Osteocyte (in vitro differentiated cells): ENCODE measurements at regions not wholly inside any gene's neighbourhood (a gene's known extent, or its start where the extent isn't known, plus 50 kb on each side); places are given as distances from the start of the nearest gene placed in this dataset.

Experiments used
- DNase-seq: peaks from one replicate; pipeline ENCODE4 v3.0.0; 2021; ENCODE audit warnings: mixed read lengths; ENCODE audit not compliant: unreplicated experiment; ENCODE audit errors: extremely low spot score
- H3K27ac Mint-ChIP-seq: one replicate; pipeline ENCODE4 v1.8.0; 2021; ENCODE audit warnings: mild to moderate bottlenecking, mixed read lengths; ENCODE audit not compliant: unreplicated experiment
- H3K27me3 Mint-ChIP-seq: one replicate; pipeline ENCODE4 v1.8.0; 2021; ENCODE audit warnings: mixed read lengths; ENCODE audit not compliant: unreplicated experiment
- H3K36me3 Mint-ChIP-seq: one replicate; pipeline ENCODE4 v1.8.0; 2021; ENCODE audit warnings: mixed read lengths; ENCODE audit not compliant: unreplicated experiment
- H3K4me1 Mint-ChIP-seq: one replicate; pipeline ENCODE4 v1.8.0; 2021; ENCODE audit warnings: mixed read lengths; ENCODE audit not compliant: unreplicated experiment
- H3K4me3 Mint-ChIP-seq: one replicate; pipeline ENCODE4 v1.8.0; 2021; ENCODE audit warnings: mild to moderate bottlenecking, moderate library complexity, mixed read lengths; ENCODE audit not compliant: unreplicated experiment
- H3K9me3 Mint-ChIP-seq: one replicate; pipeline ENCODE4 v1.8.0; 2021; ENCODE audit warnings: mixed read lengths; ENCODE audit not compliant: unreplicated experiment
- CTCF ChIP-seq: fragments of 200-600 bp; sonication (generic); IDR thresholded peaks from 2 replicates; pipeline ENCODE4 v1.5.0; 2021; ENCODE audit warnings: antibody characterized with exemption, mild to moderate bottlenecking, moderate library complexity

- DNase-seq, result no peak
- Mint-ChIP-seq H3K27me3 (no peaks in the 10 kb centered on the region), H3K9me3 (no peaks in the 10 kb centered on the region), H3K4me1 (peaks cover 84% of the 10 kb centered on the region), H3K27ac (peak overlapping the region; percentile 83), H3K36me3 (no peaks in the 10 kb centered on the region), H3K4me3 (no peak overlapping the region)
- no peak for TF ChIP-seq CTCF
These were observed 375.3 kb upstream of the DAB2 start for GRCh38 chr5:39800042-39800601.

DNA sequence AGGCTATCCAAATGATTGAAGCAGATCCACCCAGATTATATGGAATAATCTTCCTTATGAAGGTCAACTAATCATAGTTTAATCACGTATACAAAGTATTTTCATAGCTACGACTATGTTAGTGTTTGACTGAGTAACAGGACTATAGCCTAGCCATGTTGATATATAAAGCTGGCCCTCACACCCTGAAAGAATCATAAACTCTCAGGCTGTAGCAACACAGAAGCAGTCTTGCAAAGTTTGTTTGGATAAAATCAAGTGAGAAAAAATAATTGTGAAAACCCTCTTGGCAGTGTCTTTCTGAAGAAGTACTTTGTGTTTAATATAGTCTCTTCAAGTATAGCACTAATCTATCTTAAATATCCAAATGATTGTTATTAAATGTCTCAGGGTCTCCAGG is 374.5 kb upstream of the DAB2 start:
- no peaks in the 10 kb centered on the region for H3K36me3 Mint-ChIP-seq
- no peak for DNase-seq
- TF ChIP-seq CTCF, result no peak
- no peaks in the 10 kb centered on the region for H3K9me3 Mint-ChIP-seq
- no peaks in the 10 kb centered on the region for H3K27me3 Mint-ChIP-seq
- H3K4me1 Mint-ChIP-seq, result peaks cover 86% of the 10 kb centered on the region
- no peak overlapping the region for H3K4me3 Mint-ChIP-seq
- H3K27ac Mint-ChIP-seq, result peak overlapping the region; percentile 83

DNA sequence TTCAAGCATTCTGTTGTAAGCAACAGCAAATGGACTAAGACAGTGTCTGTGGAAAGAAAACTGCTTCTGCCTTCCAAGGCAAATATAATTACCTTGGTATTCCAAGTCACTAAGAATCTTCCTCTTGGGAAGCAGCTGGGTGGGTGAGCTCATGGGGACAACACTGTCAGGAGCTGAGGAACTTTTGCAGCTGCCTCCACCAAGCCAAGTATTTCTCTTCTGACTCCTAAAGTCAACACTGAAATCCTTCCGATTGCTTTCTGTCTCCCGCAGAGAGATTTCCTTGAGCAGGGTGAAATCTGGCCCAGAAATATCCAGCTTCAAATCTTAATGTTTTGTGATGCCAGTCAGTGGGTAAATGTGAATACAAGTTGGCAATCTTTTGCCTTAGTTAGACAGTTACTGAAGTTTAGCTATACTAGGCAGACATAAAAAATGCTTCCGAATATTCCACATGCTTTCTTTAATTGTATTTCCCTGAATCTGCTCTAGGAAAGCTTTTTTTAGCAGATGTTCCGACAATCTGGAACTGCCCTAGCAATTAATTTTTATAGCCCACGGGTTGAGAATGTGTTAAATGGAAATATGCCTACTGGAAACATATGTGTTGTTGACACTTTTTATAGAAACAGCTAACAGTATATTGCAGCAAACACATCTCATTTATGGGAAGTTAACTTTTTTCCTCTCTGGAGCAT is 369.9 kb upstream of the DAB2 start:
- TF ChIP-seq CTCF, result no peak
- H3K27ac Mint-ChIP-seq, result peak overlapping the region; percentile 88
- H3K9me3 Mint-ChIP-seq, result no peaks in the 10 kb centered on the region
- H3K36me3 Mint-ChIP-seq, result no peaks in the 10 kb centered on the region
- peaks cover 50% of the 10 kb centered on the region for H3K4me1 Mint-ChIP-seq
- DNase-seq, result no peak
- peak overlapping the region; percentile 30 for H3K4me3 Mint-ChIP-seq
- H3K27me3 Mint-ChIP-seq, result no peaks in the 10 kb centered on the region

- no peak overlapping the region for H3K27ac Mint-ChIP-seq
- DNase-seq, result no peak
- H3K4me1 Mint-ChIP-seq, result peaks cover 24% of the 10 kb centered on the region
- H3K36me3 Mint-ChIP-seq, result no peaks in the 10 kb centered on the region
- no peaks in the 10 kb centered on the region for H3K27me3 Mint-ChIP-seq
- no peak overlapping the region for H3K4me3 Mint-ChIP-seq
- H3K9me3 Mint-ChIP-seq, result no peaks in the 10 kb centered on the region
- no peak for TF ChIP-seq CTCF
These were observed 360.6 kb upstream of the DAB2 start for GRCh38 chr5:39785410-39785809.

DNA sequence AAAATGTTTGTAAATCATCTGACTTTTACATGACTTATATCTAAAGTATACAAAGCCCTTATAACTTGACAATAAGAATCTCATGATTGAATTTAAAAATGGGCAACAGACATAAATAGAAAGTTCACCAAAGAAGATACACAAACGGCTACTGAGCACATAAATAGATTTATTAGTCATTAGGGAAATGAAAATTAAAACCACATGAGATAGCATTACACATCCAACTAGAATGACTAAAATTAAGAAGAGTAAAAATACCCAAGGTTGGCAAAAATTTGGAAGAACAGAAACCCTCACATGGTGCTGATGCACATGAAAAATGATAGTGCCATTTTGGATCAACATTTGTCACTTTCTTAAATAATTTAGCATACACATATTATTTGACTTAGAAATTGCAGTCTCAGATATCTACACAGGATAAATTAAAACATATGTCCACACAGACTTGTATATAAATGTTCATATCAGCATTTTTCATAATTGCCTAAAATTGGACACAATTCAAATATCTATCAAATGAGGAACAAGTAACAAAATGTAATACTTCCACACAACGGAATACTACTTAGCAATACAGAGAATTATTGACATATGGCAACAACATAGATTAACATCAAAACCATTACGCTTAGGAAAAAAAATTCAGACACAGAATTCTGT is 359.1 kb upstream of the DAB2 start:
- Mint-ChIP-seq H3K4me1 (peaks cover 33% of the 10 kb centered on the region), H3K9me3 (no peaks in the 10 kb centered on the region), H3K4me3 (no peak overlapping the region), H3K27me3 (no peaks in the 10 kb centered on the region), H3K36me3 (no peaks in the 10 kb centered on the region), H3K27ac (peak overlapping the region; percentile 72)
- no peak for TF ChIP-seq CTCF
- no peak for DNase-seq
